A673 (cell line): ENCODE measurements at regions not wholly inside any gene's neighbourhood (a gene's known extent, or its start where the extent isn't known, plus 50 kb on each side); places are given as distances from the start of the nearest gene placed in this dataset.

Experiments
- BruUV-seq: library from RNA; stranded (reverse); fragments of 400-500 nt; replicated peaks from 2 replicates; lab custom pipeline; 2021; lab: Mats Ljungman, UMichigan
- CTCF ChIA-PET: fragments of 300-600 bp; sonication (Branson Sonifier 250); formaldehyde crosslinking; loops from one replicate; lab custom pipeline; 2022; ENCODE audit warnings: antibody characterized with exemption; lab: Charles Lee
- POLR2A ChIA-PET: fragments of 300-600 bp; sonication (Branson Sonifier 250); formaldehyde crosslinking; loops from one replicate; lab custom pipeline; 2022; ENCODE audit warnings: antibody characterized with exemption; ENCODE audit not compliant: low non-redundant PET; lab: Charles Lee
- DNase-seq: peaks from one replicate; pipeline ENCODE4 v3.0.0-alpha.2; 2015; ENCODE audit warnings: low spot score
- H3K27ac ChIP-seq: fragments of 200-600 bp; sonication (generic); 2 replicates; pipeline ENCODE4 v1.5.1; 2016; ENCODE audit warnings: mixed run types, low read depth, mild to moderate bottlenecking, mixed read lengths, antibody characterized with exemption, low read length; ENCODE audit not compliant: poor library complexity, severe bottlenecking
- H3K27me3 ChIP-seq: fragments of 200-600 bp; sonication (generic); replicated peaks from 2 replicates; pipeline ENCODE4 v1.6.1; 2017; ENCODE audit warnings: mixed run types, low read depth, mild to moderate bottlenecking, mixed read lengths, antibody characterized with exemption, low read length; ENCODE audit not compliant: insufficient read depth, poor library complexity
- H3K36me3 ChIP-seq: fragments of 200-600 bp; sonication (generic); 2 replicates; pipeline ENCODE4 v1.6.1; 2016; ENCODE audit warnings: mixed run types, mild to moderate bottlenecking, mixed read lengths, antibody characterized with exemption, low read length; ENCODE audit not compliant: insufficient read depth, poor library complexity, severe bottlenecking
- H3K4me1 ChIP-seq: fragments of 200-600 bp; sonication (generic); 2 replicates; pipeline ENCODE4 v1.6.1; 2017; ENCODE audit warnings: mixed run types, mild to moderate bottlenecking, mixed read lengths, antibody characterized with exemption, low read length; ENCODE audit not compliant: insufficient read depth, poor library complexity, severe bottlenecking
- H3K4me3 ChIP-seq: fragments of 200-600 bp; sonication (generic); 2 replicates; pipeline ENCODE4 v1.5.1; 2016; ENCODE audit warnings: low read depth, mixed run types, mild to moderate bottlenecking, mixed read lengths, low read length; ENCODE audit not compliant: poor library complexity, severe bottlenecking
- H3K9me3 ChIP-seq: fragments of 200-600 bp; sonication (generic); 2 replicates; pipeline ENCODE4 v1.6.1; 2016; ENCODE audit warnings: mixed run types, low read depth, mild to moderate bottlenecking, mixed read lengths, antibody characterized with exemption, low read length; ENCODE audit not compliant: poor library complexity, severe bottlenecking
- CTCF ChIP-seq: fragments of 300-800, 200-600 bp; sonication (generic); conservative IDR thresholded peaks from 2 replicates; pipeline ENCODE4 v1.5.1; 2017; ENCODE audit warnings: low read depth, mild to moderate bottlenecking, antibody characterized with exemption, low read length, moderate library complexity, mixed read lengths
- EZH2 ChIP-seq: fragments of 200-600 bp; sonication (generic); IDR thresholded peaks from 2 replicates; pipeline ENCODE4 v1.6.1; 2017; ENCODE audit warnings: borderline replicate concordance, low read depth, mild to moderate bottlenecking, mixed read lengths, antibody characterized with exemption, low read length; ENCODE audit not compliant: poor library complexity, severe bottlenecking
- intact Hi-C: fragments of 100-400 bp; cut with micrococcal nuclease; formaldehyde crosslinking; loops from one replicate; pipeline ENCODE4 v1.10.0; 2022; ENCODE audit not compliant: unreplicated experiment

- no peaks in the 10 kb centered on the region for H3K36me3 ChIP-seq
- DNase-seq: no peak
- H3K9me3 ChIP-seq: peaks cover 6% of the 10 kb centered on the region
- TF ChIP-seq EZH2: no peak
- TF ChIP-seq CTCF: no peak
- no peak overlapping the region for H3K27ac ChIP-seq
- BruUV-seq: no TSS peak
- ChIA-PET CTCF (no interaction called here), POLR2A (no interaction called here)
- no peaks in the 10 kb centered on the region for H3K27me3 ChIP-seq
- intact Hi-C loops: no loop called here
- no peaks in the 10 kb centered on the region for H3K4me1 ChIP-seq
- no peak overlapping the region for H3K4me3 ChIP-seq
Observed at GRCh38 chr12:115377779-115378178, 693.8 kb upstream of the TBX3 start.

- CTCF ChIA-PET: no interaction called here
- DNase-seq: no peak
- no TSS peak for BruUV-seq
- peaks cover 12% of the 10 kb centered on the region for H3K9me3 ChIP-seq
- no peaks in the 10 kb centered on the region for H3K36me3 ChIP-seq
- no peaks in the 10 kb centered on the region for H3K4me1 ChIP-seq
- TF ChIP-seq CTCF (no peak), EZH2 (no peak)
- no peaks in the 10 kb centered on the region for H3K27me3 ChIP-seq
- no peak overlapping the region for H3K27ac ChIP-seq
- intact Hi-C loops: no loop called here
- POLR2A ChIA-PET: no interaction called here
- no peak overlapping the region for H3K4me3 ChIP-seq
Observed at GRCh38 chr12:115377230-115377629, 693.3 kb upstream of the TBX3 start.

DNA sequence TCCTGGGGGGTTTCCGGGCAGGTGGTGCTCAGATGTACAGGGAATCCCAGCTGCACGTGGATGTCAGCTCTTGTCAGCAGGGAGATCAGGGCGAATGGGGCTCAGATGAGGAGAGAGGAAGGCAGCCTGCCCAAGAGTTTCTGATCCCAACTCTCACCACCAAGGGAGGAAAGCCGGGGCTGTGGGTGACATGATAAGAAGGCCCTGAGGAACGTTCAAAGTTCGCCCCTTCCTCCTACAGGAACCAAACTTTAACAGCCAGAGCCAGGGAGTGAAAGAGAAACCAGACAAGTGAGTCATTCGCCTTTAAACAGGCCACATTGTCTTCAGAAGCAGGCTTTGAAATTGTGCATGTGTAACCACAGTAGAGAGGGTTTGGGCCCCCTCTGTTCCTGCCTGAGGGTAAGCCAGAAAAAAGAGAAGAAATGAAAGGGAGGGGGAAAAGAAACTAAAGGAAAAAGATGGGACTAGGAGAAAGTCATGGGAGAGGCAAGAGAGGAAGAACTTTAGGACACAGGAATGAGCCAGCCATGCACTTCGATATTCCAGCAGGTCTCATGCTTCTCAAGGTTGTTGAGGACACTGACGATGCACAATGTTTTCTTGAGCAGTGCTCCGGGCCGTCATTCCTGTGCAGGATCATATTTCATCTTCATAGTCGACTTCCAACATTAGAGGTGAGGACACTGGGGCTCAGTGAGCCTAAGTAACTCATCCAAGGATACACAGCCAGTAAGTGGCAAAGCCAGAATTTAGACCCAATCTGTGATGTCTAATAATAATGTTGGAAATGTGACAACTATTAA is 691.4 kb upstream of the TBX3 start:
- no TSS peak for BruUV-seq
- H3K27ac ChIP-seq: no peak overlapping the region
- DNase-seq: no peak
- H3K27me3 ChIP-seq: no peaks in the 10 kb centered on the region
- H3K4me1 ChIP-seq: no peaks in the 10 kb centered on the region
- H3K9me3 ChIP-seq: peaks cover 13% of the 10 kb centered on the region
- H3K4me3 ChIP-seq: no peak overlapping the region
- intact Hi-C loops: no loop called here
- no peaks in the 10 kb centered on the region for H3K36me3 ChIP-seq
- ChIA-PET POLR2A (no interaction called here), CTCF (no interaction called here)
- no peak for TF ChIP-seq CTCF
- no peak for TF ChIP-seq EZH2
